ENCODE measurements at regions not wholly inside any gene's neighbourhood (a gene's known extent, or its start where the extent isn't known, plus 50 kb on each side); places are given as distances from the start of the nearest gene placed in this dataset.

GRCh38 chr11:45432100-45432499, 146.0 kb upstream of the SYT13 start:
- no peak for ATAC-seq (replicated peaks in 1 of 2)
- Mint-ChIP-seq H3K4me3 (no peak overlapping the region), H3K4me1 (ENCODE audit: low read depth) (no peaks in the 10 kb centered on the region), H3K36me3 (ENCODE audit: insufficient read depth in 2 of 2) (no peaks in the 10 kb centered on the region), H3K27me3 (ENCODE audit: low read depth) (peaks cover 40% of the 10 kb centered on the region), H3K9me3 (no peaks in the 10 kb centered on the region), H3K27ac (no peak overlapping the region)
- DNase-seq: no peak

GRCh38 chr11:45431046-45432018, 145.2 kb upstream of the SYT13 start:
- no peaks in the 10 kb centered on the region for H3K4me1 Mint-ChIP-seq (ENCODE audit: low read depth)
- ATAC-seq (replicated peaks in 1 of 2) (no peak), DNase-seq (no peak)
- no peak overlapping the region for H3K27ac Mint-ChIP-seq
- peaks cover 43% of the 10 kb centered on the region for H3K27me3 Mint-ChIP-seq (ENCODE audit: low read depth)
- no peaks in the 10 kb centered on the region for H3K36me3 Mint-ChIP-seq (ENCODE audit: insufficient read depth in 2 of 2)
- H3K9me3 Mint-ChIP-seq: no peaks in the 10 kb centered on the region
- no peak overlapping the region for H3K4me3 Mint-ChIP-seq

GRCh38 chr11:45430361-45430760, 144.2 kb upstream of the SYT13 start:
- Mint-ChIP-seq H3K4me3 (no peak overlapping the region), H3K27me3 (ENCODE audit: low read depth) (peaks cover 44% of the 10 kb centered on the region), H3K4me1 (ENCODE audit: low read depth) (no peaks in the 10 kb centered on the region), H3K9me3 (no peaks in the 10 kb centered on the region), H3K27ac (no peak overlapping the region), H3K36me3 (ENCODE audit: insufficient read depth in 2 of 2) (no peaks in the 10 kb centered on the region)
- DNase-seq (no peak), ATAC-seq (replicated peaks in 1 of 2) (no peak)

GRCh38 chr11:45429719-45430118, 143.6 kb upstream of the SYT13 start:
- Mint-ChIP-seq H3K27me3 (ENCODE audit: low read depth) (peaks cover 39% of the 10 kb centered on the region), H3K9me3 (no peaks in the 10 kb centered on the region), H3K27ac (no peak overlapping the region), H3K36me3 (ENCODE audit: insufficient read depth in 2 of 2) (no peaks in the 10 kb centered on the region), H3K4me3 (no peak overlapping the region), H3K4me1 (ENCODE audit: low read depth) (no peaks in the 10 kb centered on the region)
- DNase-seq: no peak
- ATAC-seq (replicated peaks in 1 of 2): no peak

GRCh38 chr11:45428541-45429230, 142.5 kb upstream of the SYT13 start:
- DNase-seq (no peak), ATAC-seq (replicated peaks in 1 of 2) (no peak)
- H3K36me3 Mint-ChIP-seq (ENCODE audit: insufficient read depth in 2 of 2): no peaks in the 10 kb centered on the region
- H3K4me1 Mint-ChIP-seq (ENCODE audit: low read depth): no peaks in the 10 kb centered on the region
- no peak overlapping the region for H3K4me3 Mint-ChIP-seq
- peaks cover 38% of the 10 kb centered on the region for H3K27me3 Mint-ChIP-seq (ENCODE audit: low read depth)
- H3K9me3 Mint-ChIP-seq: no peaks in the 10 kb centered on the region
- H3K27ac Mint-ChIP-seq: no peak overlapping the region

GRCh38 chr11:45428116-45428515, 142.0 kb upstream of the SYT13 start:
- DNase-seq (no peak), ATAC-seq (replicated peaks in 1 of 2) (no peak)
- peaks cover 38% of the 10 kb centered on the region for H3K27me3 Mint-ChIP-seq (ENCODE audit: low read depth)
- no peak overlapping the region for H3K27ac Mint-ChIP-seq
- H3K4me3 Mint-ChIP-seq: no peak overlapping the region
- H3K4me1 Mint-ChIP-seq (ENCODE audit: low read depth): no peaks in the 10 kb centered on the region
- no peaks in the 10 kb centered on the region for H3K36me3 Mint-ChIP-seq (ENCODE audit: insufficient read depth in 2 of 2)
- no peaks in the 10 kb centered on the region for H3K9me3 Mint-ChIP-seq

GRCh38 chr11:45424411-45425180, 138.5 kb upstream of the SYT13 start:
- Mint-ChIP-seq H3K36me3 (ENCODE audit: insufficient read depth in 2 of 2) (no peaks in the 10 kb centered on the region), H3K4me1 (ENCODE audit: low read depth) (no peaks in the 10 kb centered on the region), H3K4me3 (no peak overlapping the region), H3K9me3 (peaks cover 0 to 2% of the 10 kb centered on the region in 2 donors), H3K27me3 (ENCODE audit: low read depth) (peaks cover 38% of the 10 kb centered on the region), H3K27ac (no peak overlapping the region)
- DNase-seq: no peak
- ATAC-seq (replicated peaks in 1 of 2): no peak

GRCh38 chr11:45423475-45424120, 137.5 kb upstream of the SYT13 start:
- peaks cover 1 to 2% of the 10 kb centered on the region in 2 donors for H3K9me3 Mint-ChIP-seq
- ATAC-seq (replicated peaks in 1 of 2): no peak
- H3K27ac Mint-ChIP-seq: no peak overlapping the region
- H3K4me3 Mint-ChIP-seq: no peak overlapping the region
- peaks cover 28% of the 10 kb centered on the region for H3K27me3 Mint-ChIP-seq (ENCODE audit: low read depth)
- no peaks in the 10 kb centered on the region for H3K4me1 Mint-ChIP-seq (ENCODE audit: low read depth)
- DNase-seq: no peak
- H3K36me3 Mint-ChIP-seq (ENCODE audit: insufficient read depth in 2 of 2): no peaks in the 10 kb centered on the region

GRCh38 chr11:45423036-45423435, 136.9 kb upstream of the SYT13 start:
- peaks cover 26% of the 10 kb centered on the region for H3K27me3 Mint-ChIP-seq (ENCODE audit: low read depth)
- H3K4me3 Mint-ChIP-seq: no peak overlapping the region
- no peak overlapping the region for H3K27ac Mint-ChIP-seq
- ATAC-seq (replicated peaks in 1 of 2) (no peak), DNase-seq (no peak)
- H3K36me3 Mint-ChIP-seq (ENCODE audit: insufficient read depth in 2 of 2): no peaks in the 10 kb centered on the region
- H3K4me1 Mint-ChIP-seq (ENCODE audit: low read depth): no peaks in the 10 kb centered on the region
- peaks cover 1 to 2% of the 10 kb centered on the region in 2 donors for H3K9me3 Mint-ChIP-seq

- no peak for ATAC-seq (replicated peaks in 1 of 2)
- Mint-ChIP-seq H3K4me1 (ENCODE audit: low read depth) (no peaks in the 10 kb centered on the region), H3K4me3 (no peak overlapping the region), H3K36me3 (ENCODE audit: insufficient read depth in 2 of 2) (no peaks in the 10 kb centered on the region), H3K9me3 (peaks cover 0 to 1% of the 10 kb centered on the region in 2 donors), H3K27me3 (ENCODE audit: low read depth) (peaks cover 39% of the 10 kb centered on the region), H3K27ac (no peak overlapping the region)
- DNase-seq: no peak
Measured at GRCh38 chr11:45414088-45414487, 127.9 kb upstream of the SYT13 start.

GRCh38 chr11:45413156-45413858, 127.2 kb upstream of the SYT13 start:
- Mint-ChIP-seq H3K36me3 (ENCODE audit: insufficient read depth in 2 of 2) (no peaks in the 10 kb centered on the region), H3K4me3 (no peak overlapping the region)

GRCh38 chr11:45412521-45412920, 126.4 kb upstream of the SYT13 start:
- Mint-ChIP-seq H3K36me3 (ENCODE audit: insufficient read depth in 2 of 2) (no peaks in the 10 kb centered on the region), H3K27me3 (ENCODE audit: low read depth) (peaks cover 50% of the 10 kb centered on the region), H3K4me3 (no peak overlapping the region), H3K9me3 (no peaks in the 10 kb centered on the region), H3K27ac (no peak overlapping the region), H3K4me1 (ENCODE audit: low read depth) (no peaks in the 10 kb centered on the region)
- DNase-seq (no peak), ATAC-seq (replicated peaks in 1 of 2) (no peak)

More at GRCh38 chr11:45413156-45413858, 127.2 kb upstream of the SYT13 start:
- peaks cover 42% of the 10 kb centered on the region for H3K27me3 Mint-ChIP-seq (ENCODE audit: low read depth)
- ATAC-seq (replicated peaks in 1 of 2) (no peak), DNase-seq (no peak)
- no peaks in the 10 kb centered on the region for H3K9me3 Mint-ChIP-seq
- no peak overlapping the region for H3K27ac Mint-ChIP-seq
- no peaks in the 10 kb centered on the region for H3K4me1 Mint-ChIP-seq (ENCODE audit: low read depth)

Measured in activated T-cell treated with anti-CD3 and anti-CD28 coated beads, Interleukin-2, amount 50 U/mL, for 72 hours (primary cell).